ENCODE measurements at regions not wholly inside any gene's neighbourhood (a gene's known extent, or its start where the extent isn't known, plus 50 kb on each side); places are given as distances from the start of the nearest gene placed in this dataset.

- Histone ChIP-seq H3K4me2 (ENCODE audit: insufficient read depth, low read length) (no peak overlapping the region), H3K36me3 (ENCODE audit: control insufficient read depth, insufficient read depth, low read length) (no peaks in the 10 kb centered on the region), H3K9me3 (replicated peaks; ENCODE audit: control insufficient read depth, insufficient read depth, low read depth, low read length) (no peaks in the 10 kb centered on the region), H3K27me3 (ENCODE audit: control insufficient read depth in 2 of 2, insufficient read depth in 2 of 2, low read length in 2 of 2) (no peaks in the 10 kb centered on the region), H3K79me2 (ENCODE audit: control insufficient read depth, insufficient read depth, low read length) (no peaks in the 10 kb centered on the region), H3K9me1 (ENCODE audit: control insufficient read depth, insufficient read depth, low read length) (no peaks in the 10 kb centered on the region), H3K4me1 (replicated peaks in 1 of 2; ENCODE audit: control insufficient read depth in 2 of 2, insufficient read depth in 2 of 2, low read length in 2 of 2) (no peaks in the 10 kb centered on the region), H3K4me3 (no peak overlapping the region), H3K9ac (ENCODE audit: insufficient read depth in 1 of 2, low read depth in 2 of 2, low read length in 2 of 2) (no peak overlapping the region), H3K27ac (ENCODE audit: extremely low read depth, low read depth, low read length) (no peak overlapping the region), H2AFZ (ENCODE audit: low read depth, low read length) (no peak overlapping the region), H4K20me1 (replicated peaks; ENCODE audit: control insufficient read depth, insufficient read depth, low read length) (no peaks in the 10 kb centered on the region)
- FAIRE-seq (no peak), ATAC-seq (no peak), DNase-seq (ENCODE audit: extremely low read depth in 1 of 4, low spot score in 3 of 4) (no peak)
- ChIA-PET POLR2A (interaction anchor here (0.6 kb wide), 1 partner anchor 143 kb away, joined by 4 read pairs; no protein-coding TSS in a partner anchor), CTCF (ENCODE audit: low intra/inter-chr PET ratio) (no interaction called here)
- TF ChIP-seq DDX20 (tag; IDR thresholded peaks at IDR 0.05; ENCODE audit: low read depth) (no peak), SAP30 (IDR thresholded peaks at IDR 0.05; ENCODE audit: borderline replicate concordance, insufficient read depth, low read depth, low read length, poor library complexity, severe bottlenecking) (no peak), CBX5 (IDR thresholded peaks at IDR 0.05; ENCODE audit: borderline replicate concordance, low read depth) (no peak), ZNF24 (IDR thresholded peaks at IDR 0.05) (no peak), KLF13 (tag; IDR thresholded peaks at IDR 0.05; ENCODE audit: borderline replicate concordance, low read depth) (no peak)
- WGBS (ENCODE audit: insufficient coverage, low coverage, missing lambda C conversion rate), result 0% methylated on average over 1 of the region's 1 CpG
- no TSS peak for BruUV-seq (replicated peaks)
- in situ Hi-C loops (cut with MboI) (no loop called here), intact Hi-C loops (cut with micrococcal nuclease) (no loop called here)
These were observed 62.1 kb upstream of the DYNAP start for GRCh38 chr18:54528942-54529376.

GRCh38 chr18:54529444-54529843 is 61.6 kb upstream of the DYNAP start:
- Histone ChIP-seq H3K4me3 (no peak overlapping the region), H3K4me2 (ENCODE audit: insufficient read depth, low read length) (no peak overlapping the region), H3K9me3 (replicated peaks; ENCODE audit: control insufficient read depth, insufficient read depth, low read depth, low read length) (no peaks in the 10 kb centered on the region), H3K27me3 (ENCODE audit: control insufficient read depth in 2 of 2, insufficient read depth in 2 of 2, low read length in 2 of 2) (no peaks in the 10 kb centered on the region), H4K20me1 (replicated peaks; ENCODE audit: control insufficient read depth, insufficient read depth, low read length) (no peaks in the 10 kb centered on the region), H3K27ac (ENCODE audit: extremely low read depth, low read depth, low read length) (no peak overlapping the region), H3K36me3 (ENCODE audit: control insufficient read depth, insufficient read depth, low read length) (no peaks in the 10 kb centered on the region), H3K9me1 (ENCODE audit: control insufficient read depth, insufficient read depth, low read length) (no peaks in the 10 kb centered on the region), H3K79me2 (ENCODE audit: control insufficient read depth, insufficient read depth, low read length) (no peaks in the 10 kb centered on the region), H3K9ac (ENCODE audit: insufficient read depth in 1 of 2, low read depth in 2 of 2, low read length in 2 of 2) (no peak overlapping the region), H3K4me1 (replicated peaks in 1 of 2; ENCODE audit: control insufficient read depth in 2 of 2, insufficient read depth in 2 of 2, low read length in 2 of 2) (no peaks in the 10 kb centered on the region), H2AFZ (ENCODE audit: low read depth, low read length) (no peak overlapping the region)
- no TSS peak for BruUV-seq (replicated peaks)
- ChIA-PET POLR2A (no interaction called here), CTCF (ENCODE audit: low intra/inter-chr PET ratio) (no interaction called here)
- ATAC-seq (no peak), FAIRE-seq (no peak), DNase-seq (ENCODE audit: extremely low read depth in 1 of 4, low spot score in 3 of 4) (no peak)
- intact Hi-C loops (cut with micrococcal nuclease), result no loop called here
- in situ Hi-C loops (cut with MboI), result no loop called here
- WGBS (ENCODE audit: insufficient coverage, low coverage, missing lambda C conversion rate), result 0% methylated on average over 2 of the region's 2 CpGs
- no peak for TF ChIP-seq PTBP1 (IDR thresholded peaks at IDR 0.05; ENCODE audit: low read depth, low read length)
- TF ChIP-seq ZNF311 (CRISPR knock-in tag; IDR thresholded peaks at IDR 0.05), result no peak
- no peak for TF ChIP-seq HINFP (tag; conservative IDR thresholded peaks at IDR 0.05; ENCODE audit: low read depth)
- no peak for TF ChIP-seq POLR2AphosphoS5 (IDR thresholded peaks at IDR 0.05; ENCODE audit: control insufficient read depth, insufficient read depth, low read depth, low read length)
- no peak for TF ChIP-seq MTA3 (IDR thresholded peaks at IDR 0.05; ENCODE audit: borderline replicate concordance)
- no peak for TF ChIP-seq HSF4 (CRISPR knock-in tag; IDR thresholded peaks at IDR 0.05; ENCODE audit: borderline replicate concordance)
- TF ChIP-seq CREB1 (IDR thresholded peaks at IDR 0.05), result no peak
- TF ChIP-seq CREB1 (CRISPR knock-in tag; IDR thresholded peaks at IDR 0.05), result no peak
